ENCODE measurements at regions not wholly inside any gene's neighbourhood (a gene's known extent, or its start where the extent isn't known, plus 50 kb on each side); places are given as distances from the start of the nearest gene placed in this dataset.
"Not testable (repeated sequence)": the region's sequence is repeated elsewhere in the genome, so short reads cannot be mapped to it uniquely, and the experiment has no call there.

GRCh38 chr11:87635001-87635400, 540.2 kb downstream of the RAB38 start:
- ATAC-seq (replicated peaks in 1 of 4), result no peak
- Mint-ChIP-seq H3K4me3 (no peak overlapping the region), H3K36me3 (no peaks in the 10 kb centered on the region), H3K27me3 (no peaks in the 10 kb centered on the region), H3K4me1 (no peaks in the 10 kb centered on the region), H3K9me3 (peaks cover 3 to 12% (median 3%) of the 10 kb centered on the region in 3 donors), H3K27ac (no peak overlapping the region)
- Histone ChIP-seq H3K27me3 (replicated peaks in 1 of 2; ENCODE audit: control insufficient read depth in 2 of 2, extremely low read depth in 1 of 2, insufficient read depth in 2 of 2, low read length in 1 of 2) (no peaks in the 10 kb centered on the region), H3K9me3 (no peaks in the 10 kb centered on the region), H3K4me3 (ENCODE audit: control insufficient read depth in 1 of 2, extremely low read depth in 1 of 2, low read length in 1 of 2) (no peak overlapping the region), H3K27ac (ENCODE audit: low read length) (no peak overlapping the region), H3K36me3 (ENCODE audit: control insufficient read depth in 2 of 2, extremely low read depth in 1 of 2, insufficient read depth in 1 of 2, low read length in 1 of 2) (no peaks in the 10 kb centered on the region), H3K4me1 (ENCODE audit: control insufficient read depth in 1 of 2, extremely low read depth in 1 of 2, insufficient read depth in 2 of 2, low read length in 2 of 2) (no peaks in the 10 kb centered on the region)
- 65% methylated on average over 4 of the region's 5 CpGs for WGBS (ENCODE audit: insufficient coverage)
- ChIA-PET POLR2A (no interaction called here), CTCF (no interaction called here)
- DNase-seq, result no peak

GRCh38 chr11:87634331-87634730, 540.9 kb downstream of the RAB38 start:
- H3K27ac ChIP-seq (ENCODE audit: low read length), result no peak overlapping the region
- POLR2A ChIA-PET, result no interaction called here
- Mint-ChIP-seq H3K27me3 (no peaks in the 10 kb centered on the region), H3K9me3 (peaks cover 5 to 11% (median 6%) of the 10 kb centered on the region in 3 donors), H3K36me3 (no peaks in the 10 kb centered on the region), H3K27ac (no peak overlapping the region), H3K4me3 (no peak overlapping the region), H3K4me1 (no peaks in the 10 kb centered on the region)
- H3K27me3 ChIP-seq (replicated peaks in 1 of 2; ENCODE audit: control insufficient read depth in 2 of 2, extremely low read depth in 1 of 2, insufficient read depth in 2 of 2, low read length in 1 of 2), result no peaks in the 10 kb centered on the region
- no peak for DNase-seq
- H3K9me3 ChIP-seq, result no peaks in the 10 kb centered on the region
- CTCF ChIA-PET, result no interaction called here
- no peak for ATAC-seq (replicated peaks in 1 of 4)
- WGBS (ENCODE audit: insufficient coverage), result 56% methylated on average over 1 of the region's 3 CpGs
- no peaks in the 10 kb centered on the region for H3K36me3 ChIP-seq (ENCODE audit: control insufficient read depth in 2 of 2, extremely low read depth in 1 of 2, insufficient read depth in 1 of 2, low read length in 1 of 2)
- H3K4me3 ChIP-seq (ENCODE audit: control insufficient read depth in 1 of 2, extremely low read depth in 1 of 2, low read length in 1 of 2), result no peak overlapping the region
- no peaks in the 10 kb centered on the region for H3K4me1 ChIP-seq (ENCODE audit: control insufficient read depth in 1 of 2, extremely low read depth in 1 of 2, insufficient read depth in 2 of 2, low read length in 2 of 2)

- no peaks in the 10 kb centered on the region for H3K9me3 ChIP-seq
- Mint-ChIP-seq H3K4me3 (no peak overlapping the region), H3K27ac (no peak overlapping the region), H3K9me3 (peaks cover 7 to 16% (median 9%) of the 10 kb centered on the region in 3 donors), H3K27me3 (no peaks in the 10 kb centered on the region), H3K36me3 (no peaks in the 10 kb centered on the region), H3K4me1 (no peaks in the 10 kb centered on the region)
- no peak for ATAC-seq (replicated peaks in 1 of 4)
- H3K4me1 ChIP-seq (ENCODE audit: control insufficient read depth in 1 of 2, extremely low read depth in 1 of 2, insufficient read depth in 2 of 2, low read length in 2 of 2), result no peaks in the 10 kb centered on the region
- ChIA-PET CTCF (no interaction called here), POLR2A (no interaction called here)
- H3K27me3 ChIP-seq (replicated peaks in 1 of 2; ENCODE audit: control insufficient read depth in 2 of 2, extremely low read depth in 1 of 2, insufficient read depth in 2 of 2, low read length in 1 of 2), result no peaks in the 10 kb centered on the region
- H3K36me3 ChIP-seq (ENCODE audit: control insufficient read depth in 2 of 2, extremely low read depth in 1 of 2, insufficient read depth in 1 of 2, low read length in 1 of 2), result no peaks in the 10 kb centered on the region
- H3K4me3 ChIP-seq (ENCODE audit: control insufficient read depth in 1 of 2, extremely low read depth in 1 of 2, low read length in 1 of 2), result no peak overlapping the region
- no peak for DNase-seq
- H3K27ac ChIP-seq (ENCODE audit: low read length), result no peak overlapping the region
Observed at GRCh38 chr11:87628957-87629356, 546.3 kb downstream of the RAB38 start.

GRCh38 chr11:87628026-87628580, 547.1 kb downstream of the RAB38 start:
- H3K36me3 ChIP-seq (ENCODE audit: control insufficient read depth in 2 of 2, extremely low read depth in 1 of 2, insufficient read depth in 1 of 2, low read length in 1 of 2), result no peaks in the 10 kb centered on the region
- ATAC-seq (replicated peaks in 1 of 4) (no peak), DNase-seq (no peak)
- Mint-ChIP-seq H3K27ac (no peak overlapping the region), H3K9me3 (peaks cover 3 to 16% (median 9%) of the 10 kb centered on the region in 3 donors), H3K27me3 (no peaks in the 10 kb centered on the region), H3K4me3 (no peak overlapping the region), H3K36me3 (no peaks in the 10 kb centered on the region), H3K4me1 (no peaks in the 10 kb centered on the region)
- no peak overlapping the region for H3K4me3 ChIP-seq (ENCODE audit: control insufficient read depth in 1 of 2, extremely low read depth in 1 of 2, low read length in 1 of 2)
- H3K27ac ChIP-seq (ENCODE audit: low read length), result no peak overlapping the region
- WGBS (ENCODE audit: insufficient coverage), result 57% methylated on average over 1 of the region's 5 CpGs
- POLR2A ChIA-PET, result no interaction called here
- H3K9me3 ChIP-seq, result no peaks in the 10 kb centered on the region
- CTCF ChIA-PET, result interaction anchor here in 1 of 2 donors (0.5 kb wide), 1 partner anchor 178 kb away, joined by 3 read pairs; no protein-coding TSS in a partner anchor
- H3K27me3 ChIP-seq (replicated peaks in 1 of 2; ENCODE audit: control insufficient read depth in 2 of 2, extremely low read depth in 1 of 2, insufficient read depth in 2 of 2, low read length in 1 of 2), result no peaks in the 10 kb centered on the region
- no peaks in the 10 kb centered on the region for H3K4me1 ChIP-seq (ENCODE audit: control insufficient read depth in 1 of 2, extremely low read depth in 1 of 2, insufficient read depth in 2 of 2, low read length in 2 of 2)

- H3K4me3 Mint-ChIP-seq; H3K9me3 ChIP-seq; H3K4me3 ChIP-seq (ENCODE audit: control insufficient read depth in 1 of 2, extremely low read depth in 1 of 2, low read length in 1 of 2); ATAC-seq (replicated peaks in 1 of 4); DNase-seq; H3K27me3 Mint-ChIP-seq; H3K27me3 ChIP-seq (replicated peaks in 1 of 2; ENCODE audit: control insufficient read depth in 2 of 2, extremely low read depth in 1 of 2, insufficient read depth in 2 of 2, low read length in 1 of 2); H3K36me3 Mint-ChIP-seq; H3K4me1 Mint-ChIP-seq; H3K27ac ChIP-seq (ENCODE audit: low read length); H3K36me3 ChIP-seq (ENCODE audit: control insufficient read depth in 2 of 2, extremely low read depth in 1 of 2, insufficient read depth in 1 of 2, low read length in 1 of 2); POLR2A ChIA-PET; CTCF ChIA-PET; H3K27ac Mint-ChIP-seq; H3K4me1 ChIP-seq (ENCODE audit: control insufficient read depth in 1 of 2, extremely low read depth in 1 of 2, insufficient read depth in 2 of 2, low read length in 2 of 2): not testable (repeated sequence)
- peaks cover 5 to 11% (median 6%) of the 10 kb centered on the region in 3 donors for H3K9me3 Mint-ChIP-seq
- WGBS (ENCODE audit: insufficient coverage), result 88% methylated on average over 9 of the region's 24 CpGs
Observed at GRCh38 chr11:87623531-87624365, 551.5 kb downstream of the RAB38 start.

GRCh38 chr11:87616511-87616910, 558.7 kb downstream of the RAB38 start:
- Mint-ChIP-seq H3K4me1 (no peaks in the 10 kb centered on the region), H3K4me3 (no peak overlapping the region), H3K27ac (no peak overlapping the region), H3K27me3 (no peaks in the 10 kb centered on the region), H3K9me3 (peaks cover 0 to 11% (median 9%) of the 10 kb centered on the region in 3 donors), H3K36me3 (no peaks in the 10 kb centered on the region)
- no peaks in the 10 kb centered on the region for H3K4me1 ChIP-seq (ENCODE audit: control insufficient read depth in 1 of 2, extremely low read depth in 1 of 2, insufficient read depth in 2 of 2, low read length in 2 of 2)
- ATAC-seq (replicated peaks in 1 of 4) (no peak), DNase-seq (no peak)
- ChIA-PET POLR2A (no interaction called here), CTCF (no interaction called here)
- no peak overlapping the region for H3K4me3 ChIP-seq (ENCODE audit: control insufficient read depth in 1 of 2, extremely low read depth in 1 of 2, low read length in 1 of 2)
- H3K27me3 ChIP-seq (replicated peaks in 1 of 2; ENCODE audit: control insufficient read depth in 2 of 2, extremely low read depth in 1 of 2, insufficient read depth in 2 of 2, low read length in 1 of 2), result no peaks in the 10 kb centered on the region
- no peaks in the 10 kb centered on the region for H3K36me3 ChIP-seq (ENCODE audit: control insufficient read depth in 2 of 2, extremely low read depth in 1 of 2, insufficient read depth in 1 of 2, low read length in 1 of 2)
- no peak overlapping the region for H3K27ac ChIP-seq (ENCODE audit: low read length)
- no peaks in the 10 kb centered on the region for H3K9me3 ChIP-seq

All from T-cell (primary cell).